ENCODE measurements at regions not wholly inside any gene's neighbourhood (a gene's known extent, or its start where the extent isn't known, plus 50 kb on each side); places are given as distances from the start of the nearest gene placed in this dataset.
"Not testable (repeated sequence)": the region's sequence is repeated elsewhere in the genome, so short reads cannot be mapped to it uniquely, and the experiment has no call there.

DNA sequence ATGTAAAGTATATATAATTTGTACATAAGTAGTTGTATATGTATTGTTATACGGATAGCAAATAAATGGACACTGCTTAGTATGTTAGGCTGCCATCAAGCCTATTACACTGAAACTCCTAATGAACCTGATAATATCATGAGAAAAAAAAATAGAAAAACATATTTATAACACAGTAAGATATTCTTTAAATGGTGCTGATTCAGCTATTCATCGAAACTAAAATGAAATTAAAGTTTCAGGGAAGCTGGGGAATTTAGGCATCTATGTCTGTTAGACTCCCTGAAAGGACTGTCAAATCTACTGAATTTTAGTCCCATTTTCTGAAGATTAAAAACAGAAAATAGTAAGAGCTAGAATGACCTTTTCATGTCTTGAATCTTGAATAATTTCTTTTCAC, 647.1 kb upstream of the PABPC4L start:
- no peak for DNase-seq

DNA sequence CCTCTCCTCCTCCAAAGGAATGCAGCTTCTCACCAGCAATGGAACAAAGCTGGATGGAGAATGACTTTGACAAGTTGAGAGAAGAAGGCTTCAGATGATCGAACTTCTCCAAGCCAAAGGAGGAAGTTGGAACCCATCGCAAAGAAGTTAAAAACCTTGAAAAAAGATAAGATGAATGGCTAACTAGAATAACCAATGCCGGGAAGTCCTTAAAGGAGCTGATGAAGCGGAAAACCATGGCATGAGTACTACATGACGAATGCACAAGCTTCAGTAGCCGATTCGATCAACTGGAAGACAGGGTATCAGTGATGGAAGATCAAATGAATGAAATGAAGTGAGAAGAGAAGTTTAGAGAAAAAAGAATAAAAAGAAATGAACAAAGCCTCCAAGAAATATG, 629.2 kb upstream of the PABPC4L start:
- not testable (repeated sequence) for DNase-seq

- no peak for DNase-seq
These were observed 611.0 kb upstream of the PABPC4L start for GRCh38 chr4:134812611-134813010.

DNA sequence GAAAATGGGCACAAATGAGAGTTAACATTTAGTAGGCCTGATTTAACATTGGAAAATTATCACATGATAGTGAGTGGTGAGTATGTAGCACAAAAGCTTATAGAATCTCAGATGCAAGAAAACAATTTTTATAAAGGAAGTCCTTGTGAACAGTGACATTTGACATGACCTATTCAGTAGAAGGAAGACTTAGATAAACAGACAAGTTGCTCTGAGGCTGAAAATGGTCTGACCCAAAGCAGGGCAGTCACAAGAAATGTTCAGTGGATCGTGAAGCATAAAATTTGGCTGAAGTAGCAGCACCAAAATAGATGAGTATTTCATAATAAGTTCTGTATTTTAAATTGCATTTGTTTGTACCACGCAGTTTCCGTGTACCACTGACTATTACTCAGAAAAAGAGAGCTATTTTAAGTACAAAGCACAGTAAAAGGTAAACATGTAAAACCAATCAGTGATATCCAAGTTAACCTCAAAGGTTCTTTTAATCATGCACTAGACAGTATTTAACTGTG, 605.7 kb upstream of the PABPC4L start:
- DNase-seq, result no peak

DNA sequence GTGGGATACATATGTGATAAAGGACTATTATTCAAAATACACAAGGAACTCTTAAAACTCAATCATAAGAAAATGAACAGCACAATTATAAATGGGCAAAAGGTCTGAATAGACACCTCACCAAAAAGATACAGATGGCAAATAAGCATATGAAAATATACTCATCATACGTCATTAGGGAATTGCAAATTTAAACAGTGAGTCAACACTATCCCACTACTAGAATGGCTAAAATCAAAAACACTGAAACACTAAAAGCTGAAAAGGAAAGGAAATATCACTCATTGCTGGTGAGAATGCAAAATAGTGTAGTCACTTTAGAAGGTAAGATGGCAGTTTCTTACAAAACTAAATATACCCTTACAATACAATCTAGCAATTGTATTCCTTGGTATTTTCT, 597.0 kb upstream of the PABPC4L start:
- no peak for DNase-seq

GRCh38 chr4:134787315-134787714, 585.7 kb upstream of the PABPC4L start:
- no peak for DNase-seq

DNA sequence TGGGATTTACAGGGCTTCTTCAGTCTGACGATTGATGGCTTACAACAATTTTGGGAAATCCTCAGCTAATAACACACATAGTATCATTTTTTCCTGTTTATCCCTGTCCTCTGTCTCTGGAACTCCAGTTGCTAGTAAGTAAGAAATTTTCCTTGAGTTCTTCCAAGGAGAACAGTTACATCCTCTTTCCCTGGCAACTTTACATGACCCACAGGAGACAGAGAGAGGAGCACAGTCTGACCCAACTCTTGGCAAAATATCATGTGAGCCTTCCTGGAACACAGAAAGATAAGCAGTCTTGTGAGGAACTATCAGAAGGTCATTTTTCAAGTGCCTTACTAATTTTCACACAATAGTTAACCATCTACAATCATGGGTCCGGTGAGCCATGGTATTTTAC, 578.7 kb upstream of the PABPC4L start:
- DNase-seq, result no peak

DNA sequence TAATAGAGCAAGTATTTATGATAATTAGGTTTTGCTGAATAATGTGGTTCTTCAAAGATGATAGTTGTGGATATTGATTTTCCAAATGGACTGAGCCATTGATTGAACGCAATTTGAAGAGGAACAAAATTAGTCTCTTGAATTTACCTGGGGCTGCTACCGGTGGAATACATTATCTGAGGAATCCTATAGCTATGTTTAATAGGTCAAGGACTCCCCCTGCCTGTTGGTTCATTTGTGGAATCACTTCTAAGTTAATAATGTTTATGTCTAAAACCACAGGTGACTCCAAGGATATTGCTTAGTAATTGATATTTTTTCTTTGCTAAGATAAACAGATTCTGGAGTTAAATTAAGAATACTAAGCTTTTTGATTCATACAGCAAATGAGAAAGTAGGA, 576.0 kb upstream of the PABPC4L start:
- peak in 1 of 2 experiments; percentile 46 for DNase-seq

DNA sequence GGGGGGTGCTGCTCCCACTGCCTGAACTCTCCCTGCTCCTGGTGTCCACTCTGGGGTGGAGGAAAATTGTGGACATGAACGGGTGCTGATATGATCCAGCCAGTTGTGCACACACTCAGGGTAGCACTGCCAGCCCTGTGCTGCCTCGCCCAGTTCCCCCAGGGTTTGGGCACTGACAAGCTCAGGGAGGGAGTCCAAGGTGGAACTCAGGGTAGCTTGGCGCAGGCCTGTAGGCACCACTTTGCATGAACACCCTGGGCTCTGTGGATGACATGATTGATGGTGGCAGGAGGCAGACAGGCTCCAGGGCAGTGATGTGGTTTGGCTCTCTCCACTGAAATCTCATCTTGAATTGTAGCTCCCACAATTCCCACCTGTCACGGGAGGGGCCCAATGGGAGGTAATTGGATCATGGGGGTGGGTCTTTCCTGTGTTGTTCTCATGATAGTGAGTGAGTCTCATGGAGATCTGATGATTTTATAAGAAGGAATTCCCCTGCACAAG, 572.0 kb upstream of the PABPC4L start:
- no peak for DNase-seq

GRCh38 chr4:134762053-134762452, 560.5 kb upstream of the PABPC4L start:
- DNase-seq, result no peak

- no peak for DNase-seq
These were observed 554.8 kb upstream of the PABPC4L start for GRCh38 chr4:134756421-134756820.

- DNase-seq, result no peak
These were observed 552.9 kb upstream of the PABPC4L start for GRCh38 chr4:134754301-134755019.

DNA sequence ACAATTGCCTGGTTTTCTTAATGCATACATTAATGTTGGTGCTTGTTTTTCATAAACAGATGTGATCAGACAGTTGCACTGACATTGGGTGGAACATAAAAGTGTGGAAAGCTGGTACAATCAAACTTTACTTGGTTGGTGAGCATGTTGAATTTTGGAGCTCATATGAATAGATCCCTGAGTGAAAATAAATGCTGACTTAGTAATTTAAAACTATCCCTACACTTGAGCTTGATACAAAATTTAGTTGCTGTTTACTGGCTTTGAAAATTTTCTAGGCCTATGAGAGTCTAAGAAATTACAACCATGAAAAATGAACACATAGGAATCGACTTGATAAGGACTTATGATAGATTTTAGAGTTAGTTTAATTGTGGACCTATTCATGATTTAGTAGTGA, 551.8 kb upstream of the PABPC4L start:
- DNase-seq, result no peak

DNA sequence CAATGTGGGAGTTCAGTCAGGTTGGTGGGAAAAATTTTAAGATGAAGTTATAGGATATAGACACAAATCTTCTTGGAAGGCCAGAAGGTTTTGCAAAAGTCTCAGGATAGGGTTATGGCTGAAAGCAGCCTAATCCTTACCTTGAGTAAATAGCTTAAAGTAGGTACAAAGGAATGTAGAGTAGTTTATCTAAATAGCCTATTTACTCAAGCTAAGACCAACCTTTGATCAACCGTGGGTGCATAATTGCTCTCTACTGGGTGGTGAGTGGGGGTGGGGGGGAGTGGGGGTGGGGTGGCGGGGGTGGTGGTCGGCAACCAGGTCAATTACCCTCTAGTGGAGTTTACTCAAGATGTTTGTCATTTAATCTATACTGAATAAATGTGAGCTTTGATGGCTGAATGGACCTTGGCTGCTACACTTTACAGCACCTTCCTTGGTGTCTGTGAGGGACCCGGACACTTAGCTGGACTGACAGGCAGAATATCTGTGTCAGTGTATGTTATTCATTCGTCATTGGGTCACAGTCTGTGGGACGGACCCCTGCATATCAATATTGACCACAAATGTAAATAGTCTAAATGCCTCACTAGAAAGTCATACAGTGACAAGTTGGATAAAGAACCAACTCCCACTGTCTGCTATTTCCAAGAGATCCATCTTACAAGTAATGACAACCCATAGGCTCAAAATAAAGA, 545.7 kb upstream of the PABPC4L start:
- DNase-seq, result no peak

DNA sequence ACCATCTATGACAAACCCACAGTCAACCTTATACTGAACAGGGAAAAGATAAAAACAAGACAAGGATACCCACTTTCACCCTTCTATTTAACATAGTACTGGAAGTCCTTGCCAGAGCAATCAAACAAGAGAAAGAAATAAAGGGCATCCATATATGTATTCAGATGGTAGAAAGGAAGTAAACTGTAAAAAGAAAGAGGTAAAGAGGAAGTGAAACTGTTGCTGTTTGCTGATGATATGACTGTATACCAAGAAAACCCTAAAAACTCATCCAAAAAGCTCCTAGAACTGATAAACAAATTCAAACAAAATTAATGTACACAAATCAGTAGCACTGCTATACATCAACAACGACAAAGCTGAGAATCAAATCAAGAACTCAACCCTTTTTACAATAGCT, 538.7 kb upstream of the PABPC4L start:
- no peak for DNase-seq

- no peak for DNase-seq
These were observed 534.3 kb upstream of the PABPC4L start for GRCh38 chr4:134735901-134736300.

- DNase-seq, result no peak
These were observed 526.1 kb upstream of the PABPC4L start for GRCh38 chr4:134727696-134728095.

GRCh38 chr4:134722306-134722705, 520.7 kb upstream of the PABPC4L start:
- DNase-seq, result no peak

- DNase-seq, result no peak
These were observed 518.4 kb upstream of the PABPC4L start for GRCh38 chr4:134720030-134720429.

GRCh38 chr4:134708616-134709015, 507.0 kb upstream of the PABPC4L start:
- DNase-seq, result peak in 1 of 2 experiments; percentile 0

DNA sequence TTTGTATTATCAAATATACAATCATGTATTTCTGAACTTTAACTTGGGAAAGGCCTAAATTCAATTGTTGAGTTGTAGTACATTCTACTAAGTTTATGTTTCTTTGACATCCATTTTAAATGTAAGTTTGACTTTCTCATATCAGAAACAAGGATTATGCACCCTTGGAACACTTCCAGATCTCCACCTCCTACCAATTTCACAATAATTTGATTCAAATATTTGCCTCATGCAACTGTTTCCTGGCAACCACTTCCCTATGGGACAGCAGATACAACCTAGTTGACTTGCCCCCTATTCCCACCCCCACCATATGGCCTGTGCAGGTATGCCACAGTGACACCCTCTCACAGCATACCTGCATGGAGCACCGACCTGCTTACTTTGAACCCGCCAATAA, 506.4 kb upstream of the PABPC4L start:
- DNase-seq, result peak; percentile 5 to 15

DNA sequence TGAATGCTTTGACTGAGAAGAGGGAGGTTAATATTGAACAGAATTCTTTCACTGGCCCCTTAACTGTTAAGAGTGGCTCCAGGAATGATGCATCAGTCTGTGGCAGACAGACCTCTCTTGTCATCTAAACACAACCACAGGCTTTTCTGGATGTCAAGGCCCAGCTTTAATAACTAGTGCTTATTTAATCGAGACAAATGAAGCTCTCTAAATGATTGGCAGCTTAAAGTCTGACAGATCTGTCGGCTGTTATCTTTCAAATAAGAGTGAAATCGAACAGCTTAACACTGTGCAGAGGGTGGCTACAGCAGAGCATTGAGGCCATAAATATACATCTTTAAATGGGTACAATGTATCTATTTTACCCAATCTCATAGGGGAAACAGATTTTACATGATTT, 500.8 kb upstream of the PABPC4L start:
- no peak for DNase-seq

- no peak for DNase-seq
These were observed 498.7 kb upstream of the PABPC4L start for GRCh38 chr4:134700251-134700650.

GRCh38 chr4:134698831-134699230, 497.2 kb upstream of the PABPC4L start:
- not testable (repeated sequence) for DNase-seq
